ENCODE measurements at regions not wholly inside any gene's neighbourhood (a gene's known extent, or its start where the extent isn't known, plus 50 kb on each side); places are given as distances from the start of the nearest gene placed in this dataset.

GRCh38 chr4:26201120-26201519 is 119.7 kb upstream of the RBPJ start:
- TF ChIP-seq POLR2A (IDR thresholded peaks at IDR 0.05) (no peak), CTCF (IDR thresholded peaks at IDR 0.05) (no peak)

All from heart left ventricle (tissue), 13 donors.